GM12801 (cell line): ENCODE measurements at regions not wholly inside any gene's neighbourhood (a gene's known extent, or its start where the extent isn't known, plus 50 kb on each side); places are given as distances from the start of the nearest gene placed in this dataset.

Source experiments
- CTCF ChIP-seq: IDR thresholded peaks from one replicate; pipeline ENCODE4 v1.5.1; 2011; ENCODE audit warnings: control low read depth; ENCODE audit not compliant: insufficient read length; ENCODE audit errors: extremely low read depth

GRCh38 chr7:130996833-130997231 lies 262.8 kb upstream of the KLF14 start:
- no peak for TF ChIP-seq CTCF

DNA sequence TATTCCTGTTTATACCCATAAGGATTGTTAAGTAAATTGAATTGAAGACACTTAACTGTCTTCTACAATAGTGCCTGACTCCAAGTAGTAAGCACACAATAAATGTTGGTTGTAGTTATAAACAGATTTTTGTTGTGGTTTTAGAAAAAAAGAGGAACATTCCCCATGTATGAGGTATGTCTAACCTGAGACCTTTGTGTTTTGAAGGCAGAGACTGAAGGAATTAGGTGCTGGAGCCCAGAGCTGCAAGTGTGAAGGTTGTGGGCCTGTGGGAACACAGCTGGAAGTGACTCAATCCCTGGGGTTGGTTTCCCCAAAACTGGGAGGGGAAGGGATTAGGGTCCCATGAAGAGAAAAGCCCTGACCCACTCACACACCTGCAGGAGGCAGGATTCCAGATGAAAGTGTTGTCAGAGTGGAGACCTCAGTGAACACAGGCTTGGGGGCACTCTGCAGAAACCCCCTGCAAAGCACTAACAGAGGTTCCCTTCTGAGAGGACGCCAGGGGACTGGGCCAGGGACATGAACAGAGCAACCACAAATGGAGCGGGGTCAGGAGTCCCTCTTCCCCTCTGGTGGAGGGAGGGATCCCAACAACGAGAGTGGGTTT lies 265.1 kb upstream of the KLF14 start:
- TF ChIP-seq CTCF = no peak

GRCh38 chr7:130999926-131000325 lies 265.9 kb upstream of the KLF14 start:
- TF ChIP-seq CTCF = no peak

GRCh38 chr7:131000389-131000788 lies 266.4 kb upstream of the KLF14 start:
- no peak for TF ChIP-seq CTCF

DNA sequence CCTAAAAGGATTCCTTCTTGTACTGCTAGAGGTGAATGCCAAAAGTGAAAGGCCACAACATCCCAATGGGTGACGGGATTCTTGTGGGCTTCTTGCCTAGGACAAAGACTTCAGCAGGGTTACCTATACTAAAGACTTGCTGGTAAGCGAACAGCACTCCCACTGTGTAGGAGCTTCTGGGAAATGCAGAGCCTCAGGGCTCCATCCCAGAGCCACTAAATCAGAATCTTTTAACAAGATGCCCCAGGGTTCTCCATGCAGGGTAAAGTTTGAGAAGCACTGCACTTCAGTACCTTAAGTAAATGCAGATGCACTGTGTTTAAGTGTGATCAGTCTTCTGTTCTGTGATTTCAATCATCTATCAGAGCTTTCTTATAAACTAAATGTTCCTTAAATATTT lies 266.9 kb upstream of the KLF14 start:
- TF ChIP-seq CTCF = no peak

DNA sequence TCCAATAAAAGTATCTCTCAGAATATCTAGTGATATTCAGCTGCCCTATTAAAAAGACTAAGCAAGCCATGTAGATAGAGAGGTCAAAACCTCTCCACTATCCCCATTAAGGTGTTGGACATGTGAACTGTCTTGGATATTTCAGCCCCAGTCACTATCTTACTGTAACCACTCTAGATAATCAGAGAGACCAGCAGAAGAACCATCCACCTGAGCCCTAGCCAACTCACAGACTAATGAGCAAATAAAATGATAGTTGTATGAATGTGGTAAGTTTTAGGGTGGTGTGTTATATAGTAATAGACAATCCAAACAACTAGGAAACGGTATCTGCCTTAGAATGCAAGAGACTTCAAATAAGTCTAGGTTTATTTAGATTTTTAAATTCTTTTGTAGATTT lies 268.6 kb upstream of the KLF14 start:
- TF ChIP-seq CTCF = no peak

- no peak for TF ChIP-seq CTCF
Observed at GRCh38 chr7:131003634-131004033, 269.6 kb upstream of the KLF14 start.
